ENCODE measurements at regions not wholly inside any gene's neighbourhood (a gene's known extent, or its start where the extent isn't known, plus 50 kb on each side); places are given as distances from the start of the nearest gene placed in this dataset.

DNA sequence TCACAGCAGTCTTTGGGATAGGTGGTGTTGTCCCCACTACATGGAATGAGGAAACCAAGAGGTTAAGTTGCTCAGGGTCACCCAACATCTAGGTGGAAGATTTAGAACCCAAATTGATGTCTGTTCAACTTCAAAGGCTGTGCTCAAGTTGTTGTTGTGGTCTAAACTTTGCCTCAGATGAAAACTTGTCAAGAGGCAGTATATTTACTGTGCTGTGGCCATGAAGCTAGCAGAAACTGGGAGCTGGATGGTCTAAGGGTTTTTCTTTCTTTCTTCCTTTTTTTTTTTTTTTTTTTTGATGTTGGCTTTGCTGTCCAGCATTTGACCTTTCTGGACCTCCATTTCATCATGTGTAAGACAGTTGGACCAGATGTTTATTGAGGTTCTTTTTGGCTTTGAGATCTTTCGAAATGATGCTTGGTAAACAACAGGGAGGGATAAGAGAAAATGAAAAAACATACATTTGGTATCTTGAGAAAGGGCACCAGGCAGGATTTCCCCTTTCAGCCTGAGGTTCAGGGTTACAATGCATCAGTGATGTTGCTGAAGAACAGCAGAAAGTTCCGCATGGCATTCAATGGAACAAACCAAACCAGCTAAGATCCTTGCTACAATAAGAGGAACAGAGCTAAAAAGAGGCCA lies 166.2 kb upstream of the RPS6KA3 start:
- TF ChIP-seq, protein P1, sequence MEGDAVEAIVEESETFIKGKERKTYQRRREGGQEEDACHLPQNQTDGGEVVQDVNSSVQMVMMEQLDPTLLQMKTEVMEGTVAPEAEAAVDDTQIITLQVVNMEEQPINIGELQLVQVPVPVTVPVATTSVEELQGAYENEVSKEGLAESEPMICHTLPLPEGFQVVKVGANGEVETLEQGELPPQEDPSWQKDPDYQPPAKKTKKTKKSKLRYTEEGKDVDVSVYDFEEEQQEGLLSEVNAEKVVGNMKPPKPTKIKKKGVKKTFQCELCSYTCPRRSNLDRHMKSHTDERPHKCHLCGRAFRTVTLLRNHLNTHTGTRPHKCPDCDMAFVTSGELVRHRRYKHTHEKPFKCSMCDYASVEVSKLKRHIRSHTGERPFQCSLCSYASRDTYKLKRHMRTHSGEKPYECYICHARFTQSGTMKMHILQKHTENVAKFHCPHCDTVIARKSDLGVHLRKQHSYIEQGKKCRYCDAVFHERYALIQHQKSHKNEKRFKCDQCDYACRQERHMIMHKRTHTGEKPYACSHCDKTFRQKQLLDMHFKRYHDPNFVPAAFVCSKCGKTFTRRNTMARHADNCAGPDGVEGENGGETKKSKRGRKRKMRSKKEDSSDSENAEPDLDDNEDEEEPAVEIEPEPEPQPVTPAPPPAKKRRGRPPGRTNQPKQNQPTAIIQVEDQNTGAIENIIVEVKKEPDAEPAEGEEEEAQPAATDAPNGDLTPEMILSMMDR (IDR thresholded peaks at IDR 0.05) = no peak
- TF ChIP-seq, protein P2, sequence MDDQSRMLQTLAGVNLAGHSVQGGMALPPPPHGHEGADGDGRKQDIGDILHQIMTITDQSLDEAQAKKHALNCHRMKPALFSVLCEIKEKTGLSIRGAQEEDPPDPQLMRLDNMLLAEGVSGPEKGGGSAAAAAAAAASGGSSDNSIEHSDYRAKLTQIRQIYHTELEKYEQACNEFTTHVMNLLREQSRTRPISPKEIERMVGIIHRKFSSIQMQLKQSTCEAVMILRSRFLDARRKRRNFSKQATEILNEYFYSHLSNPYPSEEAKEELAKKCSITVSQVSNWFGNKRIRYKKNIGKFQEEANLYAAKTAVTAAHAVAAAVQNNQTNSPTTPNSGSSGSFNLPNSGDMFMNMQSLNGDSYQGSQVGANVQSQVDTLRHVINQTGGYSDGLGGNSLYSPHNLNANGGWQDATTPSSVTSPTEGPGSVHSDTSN (IDR thresholded peaks at IDR 0.05) = no peak
- no peak for TF ChIP-seq CHD2 (IDR thresholded peaks at IDR 0.05; ENCODE audit: low read length, partially characterized antibody)
